SH-SY5Y (cell line): ENCODE measurements at regions not wholly inside any gene's neighbourhood (a gene's known extent, or its start where the extent isn't known, plus 50 kb on each side); places are given as distances from the start of the nearest gene placed in this dataset.

Source experiments
- GATA2 ChIP-seq: IDR thresholded peaks from 2 replicates; pipeline ENCODE4 v1.6.1; 2011; ENCODE audit warnings: mild to moderate bottlenecking, low read depth, low read length
- GATA3 ChIP-seq: IDR thresholded peaks from 2 replicates; pipeline ENCODE4 v1.6.1; 2011; ENCODE audit warnings: low read depth, mild to moderate bottlenecking, low read length, moderate library complexity

DNA sequence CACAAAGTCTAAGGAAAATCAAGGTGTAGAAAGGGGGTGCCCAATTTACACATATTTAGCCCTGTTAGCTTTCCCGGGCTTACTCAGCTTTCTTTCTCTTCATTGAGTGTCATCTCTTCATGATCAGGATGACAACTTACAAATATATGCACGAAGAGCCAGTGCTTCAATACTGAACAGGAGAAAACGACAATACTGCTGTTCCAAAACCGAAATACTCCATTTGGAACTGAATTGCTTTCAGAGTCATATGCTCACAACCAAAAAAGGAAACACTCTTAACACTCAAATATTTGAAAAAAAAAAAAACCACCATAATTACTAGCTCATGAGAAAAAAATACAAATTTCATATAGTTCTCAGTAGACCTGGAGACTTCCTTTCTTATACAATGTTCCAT lies 272.1 kb upstream of the DUSP10 start:
- no peak for TF ChIP-seq GATA3
- no peak for TF ChIP-seq GATA2
